MM.1S (cell line): ENCODE measurements at regions not wholly inside any gene's neighbourhood (a gene's known extent, or its start where the extent isn't known, plus 50 kb on each side); places are given as distances from the start of the nearest gene placed in this dataset.

Experiments
- CTCF ChIP-seq: fragments of 300-600 bp; sonication (generic); IDR thresholded peaks from 2 replicates; pipeline ENCODE4 v1.5.1; 2016; ENCODE audit warnings: antibody characterized with exemption, low read length, mixed read lengths
- EZH2 ChIP-seq: fragments of 300-600 bp; sonication (generic); optimal IDR thresholded peaks from 2 replicates; pipeline ENCODE3; 2017; ENCODE audit warnings: low read depth, mild to moderate bottlenecking, antibody characterized with exemption, low read length, mixed read lengths

GRCh38 chr7:50151661-50152060, 58.6 kb upstream of the ZPBP start:
- TF ChIP-seq CTCF (no peak), EZH2 (no peak)
